HG02678 (cell line): ENCODE measurements at regions not wholly inside any gene's neighbourhood (a gene's known extent, or its start where the extent isn't known, plus 50 kb on each side); places are given as distances from the start of the nearest gene placed in this dataset.
"Not testable (repeated sequence)": the region's sequence is repeated elsewhere in the genome, so short reads cannot be mapped to it uniquely, and the experiment has no call there.

ENCODE experiments used
- ATAC-seq: cut with Tn5 transposase; IDR thresholded peaks from one replicate; pipeline ENCODE4 v1.9.1; 2021; ENCODE audit warnings: mild to moderate bottlenecking, moderate library complexity; ENCODE audit not compliant: unreplicated experiment

DNA sequence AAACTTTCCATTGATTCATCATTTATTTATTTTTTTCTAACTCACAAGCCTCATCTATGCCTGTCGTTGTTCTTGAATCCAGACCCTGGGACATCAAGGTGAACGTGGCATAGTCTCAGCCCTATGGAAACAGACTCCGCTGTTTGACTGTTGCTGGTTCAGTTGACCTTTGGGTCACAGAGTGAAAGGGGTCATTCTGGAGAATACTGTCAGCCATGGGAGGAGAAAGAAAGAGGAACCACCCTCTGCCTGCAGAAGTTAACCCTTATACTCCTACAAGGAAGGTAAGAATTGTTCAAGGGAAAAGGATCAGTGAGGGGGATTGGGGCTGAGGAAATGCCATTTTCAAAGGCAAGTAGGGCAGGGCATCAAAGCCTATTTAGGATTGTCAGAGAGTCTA lies 387.6 kb upstream of the MAF start:
- ATAC-seq, result no peak

- ATAC-seq, result no peak
Measured at GRCh38 chr16:79986352-79986751, 385.8 kb upstream of the MAF start.

- ATAC-seq, result no peak
Measured at GRCh38 chr16:79985606-79986005, 385.1 kb upstream of the MAF start.

DNA sequence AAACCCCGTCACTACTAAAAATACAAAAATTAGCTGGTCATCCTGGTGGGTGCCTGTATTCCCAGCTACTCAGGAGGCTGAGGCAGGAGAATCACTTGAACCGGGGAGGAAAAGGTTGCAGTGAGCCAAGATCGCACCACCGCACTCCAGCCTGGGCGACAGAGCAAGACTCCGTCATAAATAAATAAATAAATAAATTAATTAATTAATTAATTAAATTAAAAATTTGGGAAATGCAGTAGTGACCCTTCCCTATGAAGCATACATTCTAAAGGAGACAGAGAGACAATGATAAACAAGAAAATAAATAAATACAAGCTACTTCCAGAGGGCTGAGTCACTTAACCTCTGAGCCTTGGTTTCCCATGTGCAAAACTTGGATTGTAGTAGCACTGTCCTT lies 383.6 kb upstream of the MAF start:
- not testable (repeated sequence) for ATAC-seq

DNA sequence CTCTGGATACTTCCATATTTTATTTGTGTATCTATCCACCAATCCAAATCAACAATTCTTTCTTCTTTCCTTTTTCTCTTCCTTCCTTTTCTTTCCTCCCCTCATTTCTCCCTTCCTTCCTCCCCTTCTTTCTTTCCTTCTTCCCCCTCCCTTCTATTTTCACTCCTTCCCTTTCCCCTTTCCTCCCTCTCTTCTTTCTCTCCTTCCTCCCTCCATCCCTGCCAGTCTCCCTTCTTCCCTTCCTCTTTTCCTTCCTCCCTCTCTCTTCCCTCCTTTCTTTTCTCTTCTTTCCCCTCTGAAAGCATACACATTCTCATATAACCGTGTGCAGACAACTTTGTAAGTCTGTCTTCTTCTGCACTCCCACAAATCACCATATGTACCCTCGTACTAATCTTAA lies 382.3 kb upstream of the MAF start:
- no peak for ATAC-seq

GRCh38 chr16:79982361-79982760 lies 381.8 kb upstream of the MAF start:
- ATAC-seq, result no peak

- no peak for ATAC-seq
Measured at GRCh38 chr16:79981814-79982213, 381.3 kb upstream of the MAF start.

- no peak for ATAC-seq
Measured at GRCh38 chr16:79980650-79981521, 380.3 kb upstream of the MAF start.

DNA sequence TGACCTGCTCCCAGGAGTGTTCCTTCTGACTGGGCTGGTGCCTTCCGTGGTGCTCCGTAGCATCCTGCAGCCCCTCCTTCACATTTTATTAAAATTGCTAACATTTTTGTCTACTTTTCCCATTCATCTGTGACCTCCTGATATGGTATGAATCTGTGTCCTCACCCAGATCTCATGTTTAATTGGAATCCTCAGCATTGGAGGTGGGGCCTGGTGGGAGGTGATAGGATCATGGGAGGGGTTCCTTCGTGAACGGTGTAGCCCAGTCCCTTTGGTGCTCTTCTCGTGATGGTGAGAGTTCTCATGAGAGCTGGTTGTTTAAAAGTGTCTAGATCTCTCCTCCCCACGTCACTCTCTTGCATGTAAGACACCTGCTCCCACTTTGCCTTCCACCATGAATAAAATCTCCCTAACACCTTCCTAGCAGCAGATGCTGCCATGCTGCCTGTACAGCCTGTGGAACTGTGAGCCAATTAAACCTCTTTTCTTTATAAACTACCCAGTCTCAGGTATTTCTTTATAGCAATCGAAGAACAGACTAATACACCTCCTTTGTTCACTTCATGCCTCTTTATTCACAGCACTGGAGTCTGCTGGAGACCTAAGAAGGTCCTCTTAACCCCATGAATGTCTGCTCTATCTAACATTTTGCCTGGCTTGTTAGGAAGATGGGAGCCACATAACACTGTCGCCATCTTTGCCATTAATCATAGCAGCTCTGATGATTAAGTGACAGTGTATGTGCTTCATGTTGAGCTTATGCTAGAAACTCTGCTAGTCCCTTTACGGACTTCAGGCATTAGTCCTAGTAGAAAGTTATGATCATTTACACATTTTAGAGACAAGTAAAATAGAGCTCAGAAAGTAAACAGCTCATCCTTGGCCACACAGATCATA lies 377.7 kb upstream of the MAF start:
- no peak for ATAC-seq

GRCh38 chr16:79973320-79973719 lies 372.8 kb upstream of the MAF start:
- ATAC-seq, result no peak

DNA sequence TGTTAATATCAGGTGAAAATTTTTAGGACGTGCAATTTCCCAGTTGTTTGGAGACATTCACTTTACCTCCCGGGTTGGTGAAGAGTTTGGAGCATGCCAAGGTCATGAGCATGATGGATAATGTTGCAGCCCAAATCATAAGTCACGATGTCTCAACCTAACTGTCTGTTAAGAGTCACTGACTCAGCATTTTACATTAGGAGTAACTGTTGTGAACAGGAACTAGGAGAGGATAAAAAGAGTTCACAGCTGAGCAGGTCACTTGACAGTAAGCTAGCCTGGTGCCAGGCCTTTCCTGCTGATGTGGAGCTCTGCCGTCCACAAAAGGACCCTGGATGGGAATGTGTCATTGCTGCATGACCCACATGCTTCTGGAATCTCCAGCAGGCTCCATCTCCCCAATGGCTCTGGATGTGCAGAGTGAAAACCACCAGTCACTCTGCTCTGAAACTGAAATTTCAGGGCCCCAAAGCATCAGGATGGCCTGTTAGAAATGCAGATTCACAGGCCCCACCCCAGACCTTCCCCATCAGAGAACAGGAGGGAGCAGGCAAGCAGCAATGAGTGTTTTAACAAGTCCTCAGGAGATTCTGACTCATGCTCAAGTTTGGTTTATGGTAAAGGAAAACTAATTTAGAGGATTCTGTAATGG lies 371.6 kb upstream of the MAF start:
- no peak for ATAC-seq

GRCh38 chr16:79971237-79971572 lies 370.7 kb upstream of the MAF start:
- ATAC-seq, result no peak

GRCh38 chr16:79970551-79971236 lies 370.2 kb upstream of the MAF start:
- ATAC-seq, result no peak

DNA sequence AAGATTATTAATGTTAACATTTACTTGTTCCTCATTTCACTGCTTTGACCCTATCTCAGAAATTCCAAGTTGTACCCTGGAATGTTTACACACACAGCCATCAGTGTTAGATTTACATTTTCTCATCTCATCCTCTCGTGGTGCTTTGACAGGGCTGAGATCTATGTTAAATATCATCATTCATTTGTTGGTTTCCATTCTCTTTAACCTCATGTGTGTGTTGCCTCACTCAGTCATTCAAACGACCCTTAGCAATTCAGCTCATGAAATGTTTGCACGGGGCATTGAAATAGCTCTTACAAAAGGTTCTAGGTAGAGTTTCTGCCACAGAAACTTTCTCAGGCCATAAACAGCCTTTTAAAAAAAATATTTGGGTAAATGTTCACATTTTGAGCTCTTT lies 369.6 kb upstream of the MAF start:
- ATAC-seq, result no peak

DNA sequence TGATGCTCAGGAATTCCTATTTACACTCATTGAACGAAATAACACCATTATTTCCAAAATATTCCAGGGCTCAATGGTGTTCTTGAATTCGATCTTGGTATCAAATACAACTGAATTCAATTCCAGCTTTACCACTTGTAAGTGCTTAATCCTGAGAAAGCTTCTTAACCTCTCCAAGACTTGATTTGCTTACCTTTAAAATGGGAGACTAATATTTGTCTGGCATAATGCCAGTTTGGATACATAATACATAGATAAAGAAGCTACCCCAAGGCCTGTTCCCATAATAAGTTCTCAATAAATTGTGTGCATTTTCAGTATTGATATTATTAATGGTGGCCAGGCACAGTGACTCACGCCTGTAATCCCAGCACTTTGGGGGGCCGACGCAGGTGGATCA lies 368.9 kb upstream of the MAF start:
- ATAC-seq, result no peak

DNA sequence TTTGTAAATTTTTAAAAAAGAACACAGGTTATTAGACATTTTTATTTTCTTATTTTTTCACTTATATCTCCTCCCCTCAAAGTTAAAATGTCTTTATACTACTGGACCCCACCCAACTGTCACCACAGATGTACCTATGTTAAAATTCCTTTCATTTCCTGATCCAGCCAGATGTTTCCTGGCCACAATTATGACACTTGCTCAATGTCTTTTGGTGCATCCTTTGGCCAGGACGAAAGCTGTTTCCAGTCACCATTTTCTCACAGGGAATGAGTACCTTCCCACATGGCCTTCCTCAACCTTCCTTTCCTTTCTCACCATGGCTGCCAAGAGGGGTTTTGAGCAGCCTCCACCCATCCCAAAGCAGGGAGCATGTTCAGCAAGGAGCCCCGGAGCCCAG lies 365.7 kb upstream of the MAF start:
- no peak for ATAC-seq

DNA sequence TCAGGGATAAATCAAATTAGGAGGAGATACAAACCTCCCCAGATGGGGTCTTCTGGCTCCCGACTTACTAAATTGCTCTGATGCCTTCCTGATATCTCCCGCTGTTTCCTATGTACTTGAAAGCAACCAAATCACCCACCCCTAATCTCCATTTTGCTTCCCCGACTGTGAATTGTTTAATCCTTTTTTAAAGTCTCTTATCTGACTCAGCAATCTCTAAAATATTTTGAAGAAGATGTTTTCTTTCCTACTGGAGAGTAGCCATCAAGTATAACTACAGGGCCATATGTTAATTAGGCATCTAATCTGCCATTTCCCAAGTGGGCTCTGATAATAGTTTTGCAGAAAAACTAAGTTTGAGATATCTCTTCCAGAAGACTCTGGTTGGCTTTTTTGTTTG lies 365.2 kb upstream of the MAF start:
- no peak for ATAC-seq

DNA sequence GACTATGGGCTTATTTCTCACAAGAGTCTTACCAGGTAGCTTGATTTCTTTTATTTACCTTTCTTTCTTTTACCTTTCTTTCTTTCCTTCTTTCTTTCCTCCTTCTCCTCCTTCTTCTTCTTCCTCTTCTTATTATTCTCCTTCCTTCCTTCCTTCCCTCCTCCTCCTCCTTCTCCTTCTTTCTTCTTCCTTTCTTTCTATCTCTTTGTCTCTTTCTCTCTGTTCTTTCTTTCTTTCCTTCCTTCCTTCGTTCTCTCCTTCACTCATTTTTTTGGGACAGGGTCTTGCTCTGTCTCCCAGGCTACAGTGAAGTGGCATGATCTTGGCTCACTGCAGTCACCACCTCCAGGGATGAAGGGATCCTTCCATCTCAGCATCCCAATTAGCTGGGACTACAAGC lies 363.6 kb upstream of the MAF start:
- ATAC-seq, result no peak

GRCh38 chr16:79962962-79963361 lies 362.4 kb upstream of the MAF start:
- ATAC-seq, result no peak

GRCh38 chr16:79959226-79959625 lies 358.7 kb upstream of the MAF start:
- ATAC-seq, result no peak
